Stimulated activated CD8-positive, alpha-beta memory T cell treated with anti-CD3 and anti-CD28 coated beads, Interleukin-12 subunit alpha, Interleukin-12 subunit beta, amount 100 ng/mL, for 1 hour (primary cell): ENCODE measurements at regions not wholly inside any gene's neighbourhood (a gene's known extent, or its start where the extent isn't known, plus 50 kb on each side); places are given as distances from the start of the nearest gene placed in this dataset.

ENCODE experiments used
- DNase-seq: peaks from one replicate; pipeline ENCODE4 v3.0.0-alpha.2; 2020; ENCODE audit warnings: low read depth

- no peak for DNase-seq
Measured at GRCh38 chr2:144281476-144281875, 238.4 kb downstream of the ZEB2 start.

- DNase-seq = no peak
Measured at GRCh38 chr2:144280009-144280408, 239.9 kb downstream of the ZEB2 start.

GRCh38 chr2:144279165-144279564 lies 240.8 kb downstream of the ZEB2 start:
- no peak for DNase-seq

DNA sequence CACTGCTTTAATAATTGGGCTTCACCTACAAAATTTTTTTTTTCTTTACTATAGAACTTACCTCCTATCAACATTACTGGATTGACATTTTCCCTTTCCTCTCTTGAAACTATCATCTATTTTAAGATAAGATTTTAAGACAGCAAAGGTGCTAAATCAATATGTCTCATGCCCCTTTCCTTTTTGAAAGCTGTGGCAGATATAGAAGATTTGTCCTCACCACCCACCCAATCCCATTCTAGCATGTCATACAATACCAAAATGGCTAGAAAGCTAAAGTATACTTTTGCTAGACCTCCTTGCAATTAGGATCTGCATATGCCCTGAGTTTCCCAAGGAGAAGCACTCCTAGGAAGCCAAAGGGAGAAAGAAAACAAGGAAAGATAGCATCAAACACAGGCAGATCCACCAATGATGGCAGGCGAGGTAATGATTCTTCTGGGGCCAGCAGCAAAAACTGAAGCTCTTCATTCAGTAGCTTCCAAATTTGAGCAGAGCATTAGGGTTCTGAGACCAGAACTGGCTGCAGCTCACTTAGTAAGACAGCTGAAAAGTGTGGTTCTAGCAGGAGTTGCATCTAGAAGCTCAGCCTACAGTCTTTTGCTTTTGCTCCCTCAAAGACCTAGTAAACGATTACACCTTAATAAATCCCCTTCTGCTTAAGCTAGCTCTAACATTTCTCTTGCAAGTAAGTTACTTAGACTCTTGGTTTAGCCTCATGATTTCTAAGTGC lies 242.1 kb downstream of the ZEB2 start:
- DNase-seq = no peak

DNA sequence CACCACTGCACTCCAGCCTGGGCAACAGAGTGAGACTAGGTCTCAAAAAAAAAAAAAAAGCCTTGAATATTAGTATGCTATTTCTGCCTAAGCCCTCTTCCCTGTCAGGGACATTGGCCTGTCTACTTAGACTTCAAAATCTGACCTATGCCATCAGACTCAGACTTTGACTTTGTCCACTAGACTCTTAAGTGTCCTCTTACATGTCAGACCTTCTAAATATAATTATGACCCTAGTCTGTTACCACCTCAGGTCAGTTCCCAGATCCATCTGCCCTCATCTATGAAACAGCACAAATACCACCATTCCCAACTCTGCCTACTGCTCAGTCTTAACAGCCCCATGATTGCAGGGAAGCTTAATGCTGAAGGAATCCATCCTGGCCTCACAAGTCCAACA lies 244.6 kb downstream of the ZEB2 start:
- no peak for DNase-seq

GRCh38 chr2:144274131-144274530 lies 245.8 kb downstream of the ZEB2 start:
- no peak for DNase-seq

GRCh38 chr2:144270951-144271350 lies 249.0 kb downstream of the ZEB2 start:
- no peak for DNase-seq

- no peak for DNase-seq
Measured at GRCh38 chr2:144268036-144268678, 251.8 kb downstream of the ZEB2 start.

GRCh38 chr2:144267239-144267638 lies 252.7 kb downstream of the ZEB2 start:
- no peak for DNase-seq

- DNase-seq = no peak
Measured at GRCh38 chr2:144265654-144266053, 254.3 kb downstream of the ZEB2 start.

GRCh38 chr2:144261966-144262365 lies 258.0 kb downstream of the ZEB2 start:
- no peak for DNase-seq

DNA sequence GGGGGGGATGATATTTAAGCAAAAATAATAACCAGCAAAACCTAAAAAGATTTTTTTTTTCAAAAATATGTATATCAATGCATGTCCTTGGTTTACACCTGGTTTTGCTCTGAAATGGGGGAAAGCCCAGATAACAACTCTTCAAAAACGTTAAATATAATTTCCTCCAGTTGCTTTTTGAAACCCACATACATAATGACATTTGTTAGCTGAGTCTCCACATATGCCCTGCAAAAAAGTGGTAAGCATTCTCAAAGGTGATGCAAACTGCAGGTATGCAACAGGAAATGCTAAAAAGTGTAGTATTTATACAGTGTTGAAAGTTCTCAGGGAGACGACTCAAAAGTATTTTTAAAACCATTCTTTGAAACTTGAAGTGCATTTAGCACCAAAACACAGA lies 258.6 kb downstream of the ZEB2 start:
- DNase-seq = no peak

GRCh38 chr2:144259332-144259731 lies 260.6 kb downstream of the ZEB2 start:
- no peak for DNase-seq

DNA sequence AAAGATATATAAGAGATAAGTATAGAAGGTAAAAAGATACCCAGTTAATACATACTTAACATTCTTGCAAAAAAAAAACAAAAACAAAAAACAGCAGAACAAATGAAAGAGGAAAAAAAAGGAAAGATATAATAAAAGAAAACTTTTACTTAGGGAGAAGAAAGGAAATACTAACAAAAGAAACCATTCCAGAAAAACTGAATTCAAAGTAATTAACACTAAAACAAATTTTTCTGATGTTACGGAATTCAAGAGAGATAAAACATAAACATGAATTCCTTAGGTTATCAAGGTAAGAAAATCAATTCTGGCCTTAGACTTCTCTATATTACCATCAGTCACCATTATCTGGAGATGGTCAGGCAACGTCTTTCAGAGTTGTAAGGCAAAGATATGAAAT lies 261.8 kb downstream of the ZEB2 start:
- DNase-seq = no peak

DNA sequence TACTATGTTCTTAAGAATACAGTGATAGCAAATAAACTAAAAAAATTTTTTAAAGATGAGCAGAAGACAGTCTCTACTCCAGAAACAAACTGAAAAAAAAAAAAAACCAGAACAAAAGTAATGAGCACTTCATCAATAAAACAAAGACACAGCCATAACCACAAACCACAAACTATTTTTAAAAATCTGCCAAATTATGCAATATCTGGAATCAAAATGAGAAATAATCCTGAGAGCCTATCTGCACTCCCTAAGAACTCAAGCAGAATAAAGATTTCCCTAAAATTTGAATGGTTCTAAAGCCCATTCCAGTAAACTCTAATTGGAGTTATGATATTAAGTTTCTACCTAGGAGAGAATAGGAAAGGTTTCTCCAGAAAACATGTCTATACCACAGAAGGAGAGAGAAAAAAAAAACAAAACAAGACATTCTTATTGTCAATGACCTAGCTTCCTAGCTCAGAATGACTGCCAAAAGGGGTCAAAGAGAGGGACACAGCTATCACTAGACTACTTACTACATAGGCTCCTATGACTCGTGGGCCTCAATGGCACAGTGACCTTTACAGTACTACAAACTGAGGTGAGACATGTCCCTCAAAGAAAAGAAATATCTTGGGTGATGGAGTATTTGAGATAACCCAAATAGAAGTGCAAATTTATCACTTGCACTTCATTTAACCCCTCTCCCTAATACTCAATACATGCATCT lies 262.8 kb downstream of the ZEB2 start:
- no peak for DNase-seq

DNA sequence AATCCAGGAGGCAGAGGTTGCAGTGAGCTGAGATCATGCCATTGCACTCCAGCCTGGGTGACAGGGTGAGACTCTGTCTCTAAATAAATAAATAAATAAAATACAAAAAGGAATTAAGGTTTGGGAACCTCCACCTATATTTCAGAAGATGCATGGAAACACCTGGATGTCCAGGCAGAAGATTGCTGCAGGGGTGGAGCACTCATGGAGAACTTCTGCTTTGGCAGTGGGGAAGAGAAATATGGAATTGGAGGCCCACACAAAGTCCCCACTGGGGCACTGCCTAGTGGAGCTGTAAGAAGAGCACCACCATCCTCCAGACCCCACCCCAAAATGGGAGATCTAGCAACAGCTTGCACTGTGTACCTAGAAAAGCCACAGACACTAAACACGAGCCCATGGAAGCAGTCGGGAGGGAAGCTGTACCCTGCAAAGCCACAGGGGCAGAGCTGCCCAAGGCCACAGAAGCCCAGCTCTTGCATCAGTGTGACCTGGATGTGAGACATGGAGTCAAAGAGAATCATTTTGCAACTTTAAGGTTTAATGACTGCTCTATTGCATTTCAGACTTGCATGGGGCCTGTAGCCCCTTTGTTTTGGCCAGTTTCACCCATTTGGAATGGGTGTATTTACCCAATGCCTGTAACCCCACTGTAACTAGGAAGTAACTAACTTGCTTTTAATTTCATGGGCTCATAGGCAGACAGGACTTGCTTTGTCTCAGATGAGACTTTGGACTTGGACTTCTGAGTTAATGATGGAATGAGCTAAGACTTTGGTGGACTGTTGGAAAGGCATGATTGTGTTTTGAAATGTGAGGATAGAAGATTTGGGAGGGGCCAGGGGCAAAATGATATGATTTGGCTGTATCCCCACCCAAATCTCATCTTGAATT lies 265.3 kb downstream of the ZEB2 start:
- no peak for DNase-seq

GRCh38 chr2:144253743-144254142 lies 266.2 kb downstream of the ZEB2 start:
- DNase-seq = no peak

DNA sequence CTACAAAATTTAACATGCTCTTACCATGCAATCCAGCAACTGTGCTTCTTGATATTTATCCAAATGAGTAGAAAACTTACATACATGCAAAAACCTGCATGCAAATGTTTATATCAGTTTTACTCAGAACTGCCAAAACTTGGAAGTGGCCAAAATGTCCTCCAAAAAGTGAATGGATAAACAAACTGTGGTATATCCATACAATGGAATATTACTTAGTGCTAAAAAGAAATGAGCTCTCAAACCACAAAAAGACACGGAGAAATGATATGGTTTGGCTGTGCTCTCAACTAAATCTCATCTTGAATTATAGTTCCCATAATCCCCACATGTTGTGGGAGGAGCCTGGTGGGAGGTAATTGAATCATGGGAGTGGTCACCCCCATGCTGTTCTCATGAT lies 267.2 kb downstream of the ZEB2 start:
- DNase-seq = no peak

DNA sequence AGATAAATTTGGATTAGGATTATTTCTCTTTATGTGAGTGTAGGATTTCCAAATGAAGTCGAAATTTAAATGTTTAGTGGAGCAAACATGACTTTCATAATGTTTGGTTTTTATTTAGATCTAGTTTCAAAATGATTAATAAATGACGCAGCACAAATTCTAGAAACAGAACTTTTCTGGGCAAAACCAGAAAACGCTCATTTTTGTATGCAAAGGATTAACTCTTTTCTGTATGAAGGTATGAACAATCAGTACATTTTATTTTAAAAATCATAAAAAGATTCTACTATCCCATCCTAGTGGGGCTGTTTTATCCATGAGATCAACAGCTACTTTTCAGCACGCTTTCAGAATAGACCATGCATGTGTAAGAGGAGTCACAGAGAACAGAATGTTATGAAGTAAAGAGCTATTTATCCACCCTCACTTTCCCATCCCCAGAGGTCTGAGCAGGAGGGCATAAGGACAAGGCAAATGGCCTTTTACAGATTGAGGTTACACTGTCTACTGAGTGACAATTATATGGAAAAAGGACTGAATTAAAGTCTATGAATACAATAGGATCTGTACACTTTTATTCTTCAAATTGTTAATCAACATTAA lies 270.8 kb downstream of the ZEB2 start:
- no peak for DNase-seq

- DNase-seq = no peak
Measured at GRCh38 chr2:144248350-144249034, 271.4 kb downstream of the ZEB2 start.

DNA sequence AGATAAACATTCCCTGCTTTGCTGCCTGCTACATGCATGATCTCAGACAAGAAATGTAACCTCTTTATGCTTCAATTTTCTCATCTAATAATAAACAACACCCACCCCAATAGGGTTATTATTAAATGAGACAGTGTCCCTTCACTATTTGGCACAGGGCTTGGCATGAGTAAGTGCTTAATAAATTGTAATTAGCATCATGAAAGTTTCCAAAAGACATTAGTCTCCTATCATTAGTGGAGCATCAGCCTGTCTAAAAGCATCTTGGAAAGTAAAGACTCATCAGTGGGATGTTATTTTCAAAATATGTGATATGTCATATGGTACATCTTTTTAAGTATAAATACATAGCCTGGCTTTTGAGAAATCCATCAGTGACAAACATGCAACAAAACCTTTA lies 275.0 kb downstream of the ZEB2 start:
- DNase-seq = no peak
